ENCODE measurements at regions not wholly inside any gene's neighbourhood (a gene's known extent, or its start where the extent isn't known, plus 50 kb on each side); places are given as distances from the start of the nearest gene placed in this dataset.

DNA sequence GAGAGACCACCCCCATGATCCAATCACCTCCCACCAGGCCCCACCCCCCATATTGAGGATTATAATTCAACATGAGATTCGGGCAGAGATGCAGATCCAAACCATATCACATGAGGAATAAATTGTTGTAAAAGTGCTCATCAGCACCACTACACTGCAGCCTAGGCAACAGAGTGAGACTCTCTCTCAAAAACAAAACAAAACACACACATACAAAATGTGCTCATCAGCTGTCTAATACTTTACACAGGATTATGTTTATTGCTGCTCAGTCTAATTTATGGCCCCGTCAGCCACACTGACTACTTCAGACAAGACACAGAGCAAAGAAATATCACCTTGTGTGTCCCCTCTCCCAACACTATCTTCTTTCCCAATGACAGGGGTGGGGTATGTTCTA is 72.9 kb upstream of the PPM1J start (continued):
- TF ChIP-seq YY1 (IDR thresholded peaks at IDR 0.05) = no peak
- TF ChIP-seq HNF4A (conservative IDR thresholded peaks at IDR 0.05) = no peak
- no peak for TF ChIP-seq ATF3 (IDR thresholded peaks at IDR 0.05)

GRCh38 chr1:112783059-112783458 is 67.9 kb upstream of the PPM1J start:
- no peak for DNase-seq (ENCODE audit: low spot score)
- no peak overlapping the region for H3K4me3 ChIP-seq (ENCODE audit: low read depth in 1 of 3, low read length in 3 of 3)
- H3K4me1 ChIP-seq (ENCODE audit: control insufficient read depth in 4 of 4, insufficient read depth in 4 of 4, low read length in 3 of 4) = no peaks in the 10 kb centered on the region
- TF ChIP-seq SP1 (IDR thresholded peaks at IDR 0.05) = no peak
- TF ChIP-seq, protein P1, sequence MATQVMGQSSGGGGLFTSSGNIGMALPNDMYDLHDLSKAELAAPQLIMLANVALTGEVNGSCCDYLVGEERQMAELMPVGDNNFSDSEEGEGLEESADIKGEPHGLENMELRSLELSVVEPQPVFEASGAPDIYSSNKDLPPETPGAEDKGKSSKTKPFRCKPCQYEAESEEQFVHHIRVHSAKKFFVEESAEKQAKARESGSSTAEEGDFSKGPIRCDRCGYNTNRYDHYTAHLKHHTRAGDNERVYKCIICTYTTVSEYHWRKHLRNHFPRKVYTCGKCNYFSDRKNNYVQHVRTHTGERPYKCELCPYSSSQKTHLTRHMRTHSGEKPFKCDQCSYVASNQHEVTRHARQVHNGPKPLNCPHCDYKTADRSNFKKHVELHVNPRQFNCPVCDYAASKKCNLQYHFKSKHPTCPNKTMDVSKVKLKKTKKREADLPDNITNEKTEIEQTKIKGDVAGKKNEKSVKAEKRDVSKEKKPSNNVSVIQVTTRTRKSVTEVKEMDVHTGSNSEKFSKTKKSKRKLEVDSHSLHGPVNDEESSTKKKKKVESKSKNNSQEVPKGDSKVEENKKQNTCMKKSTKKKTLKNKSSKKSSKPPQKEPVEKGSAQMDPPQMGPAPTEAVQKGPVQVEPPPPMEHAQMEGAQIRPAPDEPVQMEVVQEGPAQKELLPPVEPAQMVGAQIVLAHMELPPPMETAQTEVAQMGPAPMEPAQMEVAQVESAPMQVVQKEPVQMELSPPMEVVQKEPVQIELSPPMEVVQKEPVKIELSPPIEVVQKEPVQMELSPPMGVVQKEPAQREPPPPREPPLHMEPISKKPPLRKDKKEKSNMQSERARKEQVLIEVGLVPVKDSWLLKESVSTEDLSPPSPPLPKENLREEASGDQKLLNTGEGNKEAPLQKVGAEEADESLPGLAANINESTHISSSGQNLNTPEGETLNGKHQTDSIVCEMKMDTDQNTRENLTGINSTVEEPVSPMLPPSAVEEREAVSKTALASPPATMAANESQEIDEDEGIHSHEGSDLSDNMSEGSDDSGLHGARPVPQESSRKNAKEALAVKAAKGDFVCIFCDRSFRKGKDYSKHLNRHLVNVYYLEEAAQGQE (IDR thresholded peaks at IDR 0.05) = no peak
- no peak for TF ChIP-seq FOXA2 (IDR thresholded peaks at IDR 0.05)
- TF ChIP-seq NR2F2 (IDR thresholded peaks at IDR 0.05) = no peak
- TF ChIP-seq, protein P2, sequence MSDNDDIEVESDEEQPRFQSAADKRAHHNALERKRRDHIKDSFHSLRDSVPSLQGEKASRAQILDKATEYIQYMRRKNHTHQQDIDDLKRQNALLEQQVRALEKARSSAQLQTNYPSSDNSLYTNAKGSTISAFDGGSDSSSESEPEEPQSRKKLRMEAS (IDR thresholded peaks at IDR 0.05) = no peak
- TF ChIP-seq ATF3 (IDR thresholded peaks at IDR 0.05) = no peak
- no peak for TF ChIP-seq CTCF (IDR thresholded peaks at IDR 0.05; ENCODE audit: low read depth, low read length, missing input control)
- TF ChIP-seq RXRA (IDR thresholded peaks at IDR 0.05) = no peak
- TF ChIP-seq YY1 (IDR thresholded peaks at IDR 0.05) = no peak
- no peak for TF ChIP-seq TAF1 (conservative IDR thresholded peaks at IDR 0.05)
- no peak for TF ChIP-seq FOXA1 (IDR thresholded peaks at IDR 0.05)
- no peak for TF ChIP-seq GABPA (IDR thresholded peaks at IDR 0.05 in 1 of 2, conservative IDR thresholded peaks at IDR 0.05 in 1 of 2)
- TF ChIP-seq, protein P3, sequence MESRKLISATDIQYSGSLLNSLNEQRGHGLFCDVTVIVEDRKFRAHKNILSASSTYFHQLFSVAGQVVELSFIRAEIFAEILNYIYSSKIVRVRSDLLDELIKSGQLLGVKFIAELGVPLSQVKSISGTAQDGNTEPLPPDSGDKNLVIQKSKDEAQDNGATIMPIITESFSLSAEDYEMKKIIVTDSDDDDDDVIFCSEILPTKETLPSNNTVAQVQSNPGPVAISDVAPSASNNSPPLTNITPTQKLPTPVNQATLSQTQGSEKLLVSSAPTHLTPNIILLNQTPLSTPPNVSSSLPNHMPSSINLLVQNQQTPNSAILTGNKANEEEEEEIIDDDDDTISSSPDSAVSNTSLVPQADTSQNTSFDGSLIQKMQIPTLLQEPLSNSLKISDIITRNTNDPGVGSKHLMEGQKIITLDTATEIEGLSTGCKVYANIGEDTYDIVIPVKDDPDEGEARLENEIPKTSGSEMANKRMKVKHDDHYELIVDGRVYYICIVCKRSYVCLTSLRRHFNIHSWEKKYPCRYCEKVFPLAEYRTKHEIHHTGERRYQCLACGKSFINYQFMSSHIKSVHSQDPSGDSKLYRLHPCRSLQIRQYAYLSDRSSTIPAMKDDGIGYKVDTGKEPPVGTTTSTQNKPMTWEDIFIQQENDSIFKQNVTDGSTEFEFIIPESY (IDR thresholded peaks at IDR 0.05) = no peak
- TF ChIP-seq JUND (IDR thresholded peaks at IDR 0.05) = no peak
- TF ChIP-seq EGR1 (IDR thresholded peaks at IDR 0.05; ENCODE audit: low read depth in 2 of 2) = no peak
- no peak for TF ChIP-seq RAD21 (IDR thresholded peaks at IDR 0.05)
- no peak for TF ChIP-seq HNF4A (conservative IDR thresholded peaks at IDR 0.05)
- no peak for TF ChIP-seq HNF4G (IDR thresholded peaks at IDR 0.05)
- no peaks in the 10 kb centered on the region for H3K27me3 ChIP-seq (ENCODE audit: control insufficient read depth in 4 of 4, insufficient read depth in 4 of 4, low read length in 3 of 4)
- no peaks in the 10 kb centered on the region for H3K36me3 ChIP-seq (ENCODE audit: control insufficient read depth in 4 of 4, insufficient read depth in 3 of 4, low read depth in 1 of 4, low read length in 3 of 4)
- no peak overlapping the region for H3K27ac ChIP-seq (ENCODE audit: low read depth in 1 of 2, low read length in 2 of 2)
- H3K9me3 ChIP-seq (ENCODE audit: control insufficient read depth in 4 of 4, low read length in 3 of 4) = no peaks in the 10 kb centered on the region
- no peak overlapping the region for H3K9ac ChIP-seq (ENCODE audit: low read depth in 1 of 2, low read length in 2 of 2)
